Hematopoietic multipotent progenitor cell treated with erythropoietin and hydrocortisone succinate and interleukin-3 and kit ligand, for 6 days (in vitro differentiated cells): ENCODE measurements at regions not wholly inside any gene's neighbourhood (a gene's known extent, or its start where the extent isn't known, plus 50 kb on each side); places are given as distances from the start of the nearest gene placed in this dataset.
A peak's percentile ranks its signal among the peaks of the same experiment; 100 is the strongest.
"Not testable (repeated sequence)": the region's sequence is repeated elsewhere in the genome, so short reads cannot be mapped to it uniquely, and the experiment has no call there.

Source experiments
- DNase-seq: peaks from one replicate; pipeline ENCODE4 v3.0.0-alpha.2; 2015

- no peak for DNase-seq
Observed at GRCh38 chr9:126057121-126057825, 269.4 kb upstream of the MVB12B start.

GRCh38 chr9:126058011-126058531, 268.6 kb upstream of the MVB12B start:
- DNase-seq = no peak

DNA sequence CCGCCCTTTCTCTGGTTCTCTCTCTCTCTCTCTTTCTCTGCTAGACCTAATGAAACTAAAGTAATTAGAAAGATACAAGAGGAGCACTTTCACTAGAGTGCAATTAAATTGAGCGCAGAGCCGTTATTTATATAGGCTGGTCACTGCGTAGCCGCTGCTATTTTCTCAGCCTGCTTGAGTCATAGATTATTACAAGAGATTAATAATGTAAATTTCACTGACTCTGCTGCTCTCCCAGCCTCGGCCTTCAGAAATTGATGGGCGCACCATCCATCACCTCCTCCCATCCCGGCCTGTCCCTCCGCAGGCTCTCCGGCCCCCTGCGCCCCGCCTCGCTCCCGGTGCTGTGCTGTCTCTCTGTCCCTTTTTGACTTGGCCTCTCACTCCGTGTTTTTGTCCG, 268.0 kb upstream of the MVB12B start:
- DNase-seq = no peak

DNA sequence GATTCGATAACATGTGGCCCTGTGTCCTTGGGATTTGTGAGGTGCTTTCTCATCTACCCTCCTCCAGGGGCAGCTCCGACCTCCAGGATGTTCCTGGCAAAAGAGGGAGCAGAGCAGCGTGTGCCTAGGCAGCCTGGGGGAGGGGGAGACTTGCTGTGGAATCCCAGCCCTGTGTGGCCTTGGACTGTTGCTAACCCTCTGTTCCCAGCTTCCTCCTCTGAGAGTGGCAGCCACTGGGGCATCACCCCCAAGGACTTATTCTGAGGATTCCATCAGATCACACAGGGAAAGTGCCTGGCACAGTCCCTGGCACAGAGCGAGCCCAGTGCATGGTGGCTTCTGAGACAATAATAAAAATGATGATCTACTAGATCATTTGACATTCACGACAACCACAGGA, 265.1 kb upstream of the MVB12B start:
- no peak for DNase-seq

DNA sequence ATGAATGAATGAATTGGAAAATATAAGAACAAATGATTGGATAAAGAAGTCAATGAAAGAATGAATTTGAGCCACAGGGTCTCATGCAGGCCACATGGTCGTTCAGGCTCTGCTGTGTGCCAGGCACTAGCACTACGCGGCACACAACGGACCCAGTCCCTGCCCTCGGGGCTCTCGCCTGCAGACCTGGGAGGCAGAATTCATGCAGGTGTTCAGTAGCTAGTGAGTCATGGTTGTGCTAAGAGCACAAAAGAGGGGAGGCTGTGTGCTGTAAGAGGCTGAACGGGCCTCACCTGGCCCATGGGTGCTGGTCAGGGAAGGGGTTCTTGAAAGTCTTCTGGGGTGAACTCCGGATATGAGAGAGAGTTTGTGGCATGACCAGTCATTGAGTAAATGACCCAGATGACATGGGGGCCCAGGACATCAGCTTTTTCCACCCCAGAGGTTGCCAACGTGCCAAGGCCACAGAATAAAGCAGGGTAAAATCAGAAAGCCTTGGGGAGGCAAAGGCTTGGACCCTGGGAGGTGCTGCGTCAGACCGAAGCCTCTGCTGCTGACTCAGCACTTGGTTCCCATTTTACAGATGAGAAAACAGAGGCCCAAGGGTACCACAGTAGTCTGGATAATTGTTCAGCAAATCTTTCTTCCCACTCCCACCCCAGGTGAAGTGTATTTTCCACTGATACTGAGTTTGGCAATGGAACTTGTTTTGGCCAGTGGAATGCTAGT, 264.3 kb upstream of the MVB12B start:
- no peak for DNase-seq

DNA sequence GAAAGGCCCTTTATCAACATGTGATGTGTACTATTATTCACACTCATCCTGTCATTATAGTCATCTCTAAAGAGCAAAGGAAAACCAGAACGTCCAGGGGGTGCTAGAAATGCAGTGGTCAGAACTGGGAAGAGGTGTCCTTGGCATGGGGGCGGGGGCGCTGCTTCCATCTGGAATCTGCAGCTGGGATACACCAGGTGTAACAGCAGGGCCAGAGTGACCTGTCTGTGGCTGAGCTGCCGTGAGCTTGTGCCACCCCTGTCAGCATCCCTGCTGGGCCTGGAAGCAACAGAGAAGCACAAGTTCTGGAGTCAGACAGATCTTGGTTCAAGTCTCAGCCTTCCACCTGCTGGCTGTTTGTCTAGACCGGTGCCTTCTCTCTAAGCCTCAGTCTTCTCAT, 263.3 kb upstream of the MVB12B start:
- DNase-seq = no peak

GRCh38 chr9:126066131-126066530, 260.5 kb upstream of the MVB12B start:
- no peak for DNase-seq

- no peak for DNase-seq
Observed at GRCh38 chr9:126067031-126067734, 259.4 kb upstream of the MVB12B start.

DNA sequence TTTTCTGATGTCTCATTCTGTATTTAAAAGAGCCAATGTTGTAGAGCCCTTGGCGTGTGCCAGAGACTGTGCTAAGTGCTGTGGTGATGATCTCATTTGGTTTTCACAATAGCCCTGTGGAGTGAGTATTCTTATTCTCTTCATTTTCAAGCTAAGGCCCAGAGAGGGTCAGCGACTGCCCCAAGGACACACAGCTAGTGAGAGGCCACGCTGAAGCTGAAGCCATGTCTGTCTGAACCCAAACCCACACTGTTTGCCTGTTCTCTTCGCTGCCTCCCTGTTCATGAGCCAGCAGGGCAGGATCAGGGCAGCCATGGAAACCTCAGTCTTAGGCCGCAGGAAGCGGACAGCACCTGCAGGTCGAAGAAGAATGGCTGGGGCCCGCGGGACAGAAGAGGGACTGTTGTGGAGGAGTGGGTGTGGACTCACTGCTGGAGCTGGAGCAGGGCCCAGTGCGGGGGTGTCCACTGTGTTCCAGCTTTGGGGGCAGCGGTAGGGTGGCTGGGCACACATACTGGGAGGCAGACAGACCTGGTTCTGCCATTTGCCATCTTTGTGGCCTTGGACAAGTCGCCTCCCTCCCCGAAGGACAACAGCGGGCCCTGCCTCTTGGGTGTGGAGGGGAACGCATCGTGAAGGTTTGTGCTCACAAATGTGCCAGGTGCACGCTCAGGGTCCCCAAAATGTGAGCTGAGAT, 257.9 kb upstream of the MVB12B start:
- DNase-seq = no peak

DNA sequence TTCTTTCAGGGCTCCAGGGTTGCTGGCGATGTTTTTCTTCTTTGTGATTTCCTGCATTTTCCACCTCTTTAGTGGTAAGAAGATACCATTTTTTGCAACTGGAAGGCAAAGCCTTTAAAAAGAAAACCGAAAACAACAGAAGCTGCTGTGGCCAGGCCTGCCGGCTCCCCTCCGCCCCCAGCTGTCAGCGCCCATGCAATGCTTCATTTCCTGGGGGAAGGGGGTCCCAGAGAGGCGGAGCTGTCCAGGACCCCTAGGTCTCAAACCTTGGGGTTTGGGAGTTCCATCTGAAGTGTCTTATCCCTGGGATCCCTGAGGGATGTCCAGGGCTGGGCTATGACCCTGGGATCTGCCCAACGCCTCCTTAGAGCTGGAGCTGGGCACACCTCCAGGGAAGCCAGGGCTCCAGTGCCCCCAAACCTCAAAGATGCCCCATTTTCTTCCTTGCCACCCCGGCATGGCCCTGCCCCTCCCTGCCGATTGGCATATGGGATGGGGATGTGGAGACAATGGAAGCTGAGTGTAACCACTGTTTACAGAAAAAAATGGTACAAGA, 257.2 kb upstream of the MVB12B start:
- no peak for DNase-seq

- DNase-seq = no peak
Observed at GRCh38 chr9:126070058-126070655, 256.5 kb upstream of the MVB12B start.

DNA sequence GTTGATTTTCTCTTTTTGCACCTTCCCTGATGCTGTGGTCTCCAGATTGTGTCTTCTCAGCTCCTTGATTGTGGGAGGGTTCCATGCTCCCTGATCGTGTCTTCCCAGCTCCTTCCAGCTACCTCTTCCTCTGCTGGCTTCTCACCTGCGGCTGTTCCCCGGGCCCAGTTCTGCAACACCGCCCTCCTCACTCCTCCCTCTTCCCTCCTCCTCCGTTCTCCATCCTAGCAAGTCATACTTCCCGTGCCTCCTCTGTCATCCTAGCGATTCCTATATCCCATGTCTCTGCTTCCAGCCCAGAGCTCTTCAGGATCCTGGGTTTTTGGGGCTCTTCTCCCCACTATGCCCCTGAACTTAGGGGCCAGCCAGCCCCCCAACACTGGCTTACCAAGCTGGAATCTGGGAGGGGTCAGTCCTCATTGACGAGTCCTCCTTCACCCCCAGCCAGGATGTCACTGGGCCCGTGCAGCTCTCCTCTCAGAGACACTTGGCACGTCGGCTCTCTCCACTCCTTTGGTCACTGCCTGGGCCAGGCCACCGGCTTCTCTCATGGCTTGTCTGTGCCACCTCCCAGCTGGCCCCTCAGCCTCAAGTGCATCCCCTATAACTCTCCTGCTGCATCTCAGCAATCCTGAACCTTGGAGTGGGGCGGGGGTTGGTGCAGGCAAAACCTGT, 255.4 kb upstream of the MVB12B start:
- DNase-seq = no peak

DNA sequence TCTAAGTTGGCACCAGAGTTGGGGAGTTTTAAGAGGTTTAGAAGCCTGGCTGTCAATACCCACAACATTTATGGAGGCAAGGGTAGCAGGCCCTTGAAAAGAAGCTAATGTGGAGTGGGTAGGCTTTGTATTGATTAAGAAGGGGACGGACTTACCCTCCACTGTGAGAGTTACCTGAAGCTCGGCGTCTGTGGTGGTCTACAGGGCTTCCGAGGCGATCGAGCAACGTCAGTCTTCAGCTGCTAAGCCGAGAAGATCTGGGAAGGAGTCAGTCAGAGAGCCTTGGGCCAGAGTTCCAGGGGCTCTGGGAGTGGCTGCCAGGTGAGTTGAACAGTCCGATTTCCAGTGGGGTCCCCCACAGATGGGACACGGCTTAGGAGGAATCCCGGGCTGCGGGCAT, 249.0 kb upstream of the MVB12B start:
- DNase-seq = not testable (repeated sequence)

DNA sequence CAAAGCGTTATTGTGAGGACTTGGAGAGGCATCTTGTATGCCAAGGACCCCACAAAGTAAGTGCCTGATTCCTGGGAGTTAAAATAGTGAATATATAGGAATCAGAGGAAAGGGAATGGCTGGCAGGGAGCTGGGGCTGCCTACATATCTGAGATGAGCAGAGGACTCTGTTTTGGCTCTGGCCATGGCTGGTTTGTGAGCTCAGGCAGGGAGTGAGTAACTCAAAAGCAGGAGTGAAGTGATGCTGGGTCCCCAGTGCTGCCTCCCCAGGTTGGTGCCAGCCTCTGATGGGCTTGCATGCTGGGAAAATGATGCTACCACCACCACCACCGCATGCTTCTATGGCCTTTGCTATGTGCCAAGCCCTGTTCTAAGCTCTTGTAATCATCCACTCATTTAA, 246.0 kb upstream of the MVB12B start:
- DNase-seq = no peak

- no peak for DNase-seq
Observed at GRCh38 chr9:126081746-126082145, 244.9 kb upstream of the MVB12B start.

DNA sequence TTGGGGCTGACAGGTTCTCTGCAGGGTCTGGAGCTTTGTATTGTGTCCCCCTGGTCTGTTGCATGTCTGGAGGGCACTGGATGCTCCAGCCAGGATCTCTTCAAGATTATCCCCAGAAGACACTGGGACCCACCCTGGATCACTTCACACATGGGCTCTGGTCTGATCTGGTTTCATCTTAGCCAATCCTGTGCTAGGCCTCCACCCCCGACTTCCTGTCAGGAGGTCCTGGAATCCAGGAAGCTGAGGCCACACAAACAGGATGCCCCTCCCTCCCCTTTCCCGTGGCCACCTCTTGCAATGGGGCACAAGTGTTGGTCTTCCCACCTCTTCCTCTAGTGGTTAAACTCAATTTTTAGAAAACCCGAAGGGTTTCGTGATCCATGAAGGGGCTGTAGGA, 242.6 kb upstream of the MVB12B start:
- no peak for DNase-seq

DNA sequence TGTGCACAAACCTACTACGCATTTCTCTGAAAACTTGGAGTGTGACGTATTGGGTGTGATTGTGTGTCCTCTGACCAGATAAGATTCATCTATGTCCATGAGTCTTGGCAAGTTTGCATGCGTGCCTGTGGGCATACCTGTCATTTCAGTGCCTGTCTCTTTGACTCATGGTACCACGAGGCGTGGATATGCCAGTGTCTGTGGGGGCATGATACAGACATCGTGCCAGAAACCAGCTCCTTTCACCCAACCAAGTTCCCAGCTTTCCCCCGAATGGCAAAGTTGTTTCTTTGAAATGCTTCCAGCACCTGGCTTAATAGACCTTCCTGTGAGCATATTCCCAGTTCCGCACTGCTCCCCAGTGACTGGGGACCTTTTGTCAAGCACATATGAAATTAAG, 241.9 kb upstream of the MVB12B start:
- no peak for DNase-seq

DNA sequence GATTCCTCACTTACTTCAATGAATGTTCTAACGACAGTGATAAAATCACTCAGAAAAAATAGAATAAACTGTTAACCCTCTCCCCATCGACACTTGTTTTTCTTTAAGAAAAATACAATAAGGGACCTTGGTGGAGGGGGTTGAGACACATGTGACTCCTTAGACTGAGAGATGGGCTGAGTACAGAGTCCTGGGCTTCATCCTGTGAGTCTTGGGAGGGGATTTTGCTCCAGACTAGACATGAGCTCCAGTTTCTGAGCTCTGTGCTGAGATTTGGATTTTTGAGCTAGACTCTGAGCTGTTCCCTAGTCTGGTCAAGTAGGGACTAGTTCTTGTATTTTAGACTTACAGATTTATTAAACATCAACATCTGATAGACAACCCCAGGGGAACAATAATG, 241.5 kb upstream of the MVB12B start:
- no peak for DNase-seq

DNA sequence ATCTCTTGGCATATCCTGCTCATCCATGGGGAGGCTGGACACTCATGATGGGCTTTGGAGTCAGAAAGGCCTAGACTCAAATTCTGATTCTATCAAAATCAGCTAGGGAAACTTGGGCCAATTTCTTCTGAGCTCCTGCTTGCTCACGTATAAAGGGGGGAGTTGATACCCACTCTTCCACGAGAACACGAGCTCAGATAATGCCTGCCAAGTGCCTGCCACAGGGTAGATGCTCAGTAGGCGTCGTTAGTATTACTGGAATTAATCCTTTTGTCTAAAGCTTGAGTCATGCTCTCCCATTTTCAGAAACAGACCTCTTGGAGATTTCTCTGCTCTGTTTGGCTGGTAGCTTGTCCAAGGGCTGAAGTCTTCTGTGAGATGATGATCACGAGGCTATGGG, 238.3 kb upstream of the MVB12B start:
- DNase-seq = no peak

DNA sequence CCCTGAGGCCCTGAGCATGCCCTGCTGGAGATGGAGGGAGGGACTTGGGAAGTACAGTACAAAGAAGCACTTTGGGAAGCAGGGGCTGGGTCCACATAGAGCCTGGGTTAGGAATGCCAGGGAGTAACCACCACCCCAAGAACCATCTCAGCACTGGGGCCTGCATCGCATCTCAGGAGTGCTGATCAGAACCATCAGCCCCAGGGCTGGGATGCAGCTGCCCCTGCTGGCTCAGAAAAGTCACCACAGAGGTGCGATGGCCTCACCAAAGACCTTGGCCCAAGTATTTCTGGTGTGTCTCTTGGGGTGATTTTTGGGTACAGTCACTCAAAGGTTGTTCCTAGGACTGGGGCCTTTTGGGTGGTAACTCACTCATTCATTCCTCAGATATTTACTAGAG, 236.8 kb upstream of the MVB12B start:
- no peak for DNase-seq

- peak; percentile 17 for DNase-seq
Observed at GRCh38 chr9:126093771-126094170, 232.9 kb upstream of the MVB12B start.
